B cell (primary cell): ENCODE measurements at regions not wholly inside any gene's neighbourhood (a gene's known extent, or its start where the extent isn't known, plus 50 kb on each side); places are given as distances from the start of the nearest gene placed in this dataset.

Experiments used
- ATAC-seq: fragments of 200-7000 bp; cut with Tn5 transposase; one replicate; pipeline ENCODE4 v1.10.0; 2021; ENCODE audit warnings: low read depth, mild to moderate bottlenecking, moderate number of reproducible peaks, moderate library complexity
- CTCF ChIA-PET: fragments of 350-600 bp; sonication (Branson Sonifier 250); formaldehyde crosslinking; loops from one replicate; lab custom pipeline; 2021; ENCODE audit warnings: antibody characterized with exemption, inconsistent platforms; lab: Charles Lee
- POLR2A ChIA-PET: fragments of 350-600 bp; sonication (Branson Sonifier 250); formaldehyde crosslinking; loops from one replicate; lab custom pipeline; 2021; ENCODE audit warnings: antibody characterized with exemption; lab: Charles Lee
- DNase-seq: peaks from one replicate; pipeline ENCODE4 v3.0.0; 2013
- H2AFZ ChIP-seq: 2 replicates; pipeline ENCODE4 v1.6.1; 2012; ENCODE audit warnings: mild to moderate bottlenecking, low read depth, low read length; ENCODE audit not compliant: insufficient read depth, poor library complexity, severe bottlenecking
- H3K27ac ChIP-seq, 2 donors: 1 replicate in 1 of 2; 2 replicates in 1 of 2; pipeline ENCODE4 v1.5.1; 2012 to 2013; ENCODE audit warnings: low read length in 2 of 2, mild to moderate bottlenecking in 2 of 2, moderate library complexity in 1 of 2
- H3K27me3 ChIP-seq, 4 experiments: fragments of 200-600 bp in 1 of 4; sonication (generic) in 1 of 4; replicated peaks in 1 of 4; 1 replicate in 2 of 4; 2 replicates in 2 of 4; pipeline versions ENCODE4 v1.6.1 to v1.7.0; 2013 to 2016; ENCODE audit warnings: low read length in 3 of 4, mild to moderate bottlenecking in 2 of 4, mixed read lengths in 1 of 4, moderate library complexity in 1 of 4; ENCODE audit not compliant: insufficient read depth in 4 of 4, control insufficient read depth in 3 of 4; ENCODE audit errors: control extremely low read depth in 1 of 4
- H3K36me3 ChIP-seq, 2 experiments: replicated peaks in 1 of 2; 1 replicate in 1 of 2; 2 replicates in 1 of 2; pipeline versions ENCODE4 v1.6.1 to v1.7.1; 2013; ENCODE audit warnings: low read length in 1 of 2; ENCODE audit not compliant: insufficient read depth in 2 of 2, control insufficient read depth in 1 of 2; ENCODE audit errors: control extremely low read depth in 1 of 2, extremely low read depth in 1 of 2
- H3K4me1 ChIP-seq, 2 donors: fragments of 200-600 bp in 1 of 2; sonication (generic) in 1 of 2; 1 replicate in 1 of 2; 2 replicates in 1 of 2; pipeline versions ENCODE4 v1.5.1 to v1.6.1; 2013 to 2017; ENCODE audit warnings: low read length in 2 of 2; ENCODE audit not compliant: control insufficient read depth in 2 of 2, insufficient read depth in 2 of 2
- H3K4me2 ChIP-seq: replicated peaks from 2 replicates; pipeline ENCODE3; 2012; ENCODE audit warnings: mild to moderate bottlenecking, low read depth, low read length; ENCODE audit not compliant: poor library complexity, severe bottlenecking
- H3K4me3 ChIP-seq, 5 experiments: fragments of 200-600 bp in 1 of 5; sonication (generic) in 1 of 5; 1 replicate in 3 of 5; 2 replicates in 2 of 5; pipeline versions ENCODE4 v1.5.1 to v1.7.0; 2011 to 2016; ENCODE audit warnings: low read length in 4 of 5, mild to moderate bottlenecking in 4 of 5, low read depth in 2 of 5, control low read depth in 1 of 5, moderate library complexity in 1 of 5; ENCODE audit not compliant: insufficient read depth in 1 of 5; ENCODE audit errors: control extremely low read depth in 1 of 5, extremely low read depth in 1 of 5
- H3K79me2 ChIP-seq: fragments of 200-600 bp; sonication (generic); one replicate; pipeline ENCODE4 v1.6.0; 2016; ENCODE audit warnings: low read length; ENCODE audit not compliant: control insufficient read depth, insufficient read depth
- H3K9ac ChIP-seq: fragments of 200-600 bp; sonication (generic); 2 replicates; pipeline ENCODE4 v1.6.1; 2017; ENCODE audit warnings: mild to moderate bottlenecking, low read length, moderate library complexity
- H3K9me3 ChIP-seq, 3 donors: one replicate each; pipeline versions ENCODE4 v1.6.1 to v1.7.1; 2013; ENCODE audit warnings: low read length in 2 of 3; ENCODE audit not compliant: control insufficient read depth in 2 of 3, insufficient read depth in 1 of 3; ENCODE audit errors: control extremely low read depth in 1 of 3
- H4K20me1 ChIP-seq: 2 replicates; pipeline ENCODE4 v1.6.0; 2012; ENCODE audit warnings: mild to moderate bottlenecking, low read length; ENCODE audit not compliant: insufficient read depth, control insufficient read depth, poor library complexity, severe bottlenecking
- H3K27ac Mint-ChIP-seq: one replicate; pipeline ENCODE4 v1.8.0; 2021; ENCODE audit warnings: mixed read lengths
- H3K27me3 Mint-ChIP-seq: one replicate; pipeline ENCODE4 v1.8.0; 2021; ENCODE audit warnings: mixed read lengths
- H3K4me1 Mint-ChIP-seq: one replicate; pipeline ENCODE4 v1.8.0; 2021; ENCODE audit warnings: mixed read lengths
- H3K4me3 Mint-ChIP-seq: one replicate; pipeline ENCODE4 v1.8.0; 2021; ENCODE audit warnings: mixed read lengths
- H3K9me3 Mint-ChIP-seq: one replicate; pipeline ENCODE4 v1.8.0; 2022; ENCODE audit warnings: mixed read lengths; ENCODE audit not compliant: insufficient read depth
- CTCF ChIP-seq: fragments of 200-600 bp; IDR thresholded peaks from one replicate; pipeline ENCODE4 v1.8.0; 2022; ENCODE audit warnings: antibody characterized with exemption, mild to moderate bottlenecking
- EZH2 ChIP-seq: IDR thresholded peaks from 2 replicates; pipeline ENCODE4 v1.6.1; 2012; ENCODE audit warnings: borderline replicate concordance, low read depth, mild to moderate bottlenecking, moderate library complexity, low read length; ENCODE audit not compliant: insufficient read depth, poor library complexity, severe bottlenecking
- WGBS: methylation state at CpG from one replicate; pipeline ENCODE4 v1.1.5; 2013; ENCODE audit warnings: missing lambda C conversion rate; ENCODE audit not compliant: insufficient coverage; 5-methylcytosine and 5-hydroxymethylcytosine counted together
- intact Hi-C: fragments of 100-400 bp; cut with micrococcal nuclease; formaldehyde crosslinking; loops from one replicate; pipeline ENCODE4 v1.10.0; 2022

- Mint-ChIP-seq H3K4me3 (no peak overlapping the region), H3K9me3 (no peaks in the 10 kb centered on the region), H3K27me3 (peaks cover 13% of the 10 kb centered on the region), H3K4me1 (peaks cover 24% of the 10 kb centered on the region), H3K27ac (no peak overlapping the region)
- DNase-seq = no peak
- 77% methylated on average over 5 of the region's 5 CpGs for WGBS
- CTCF ChIA-PET = interaction anchor here (1.2 to 2.2 kb wide), 2 partner anchors 9 to 10 kb away, joined by 6 to 9 read pairs; no protein-coding TSS in a partner anchor
- Histone ChIP-seq H3K9ac (no peak overlapping the region), H4K20me1 (no peaks in the 10 kb centered on the region), H3K9me3 (no peaks in the 10 kb centered on the region), H3K27ac (no peak overlapping the region), H3K4me3 (no peak overlapping the region), H3K36me3 (no peaks in the 10 kb centered on the region), H3K4me2 (no peak overlapping the region), H3K4me1 (peaks cover 28 to 40% of the 10 kb centered on the region in 2 donors), H3K79me2 (no peaks in the 10 kb centered on the region), H2AFZ (no peak overlapping the region), H3K27me3 (peaks cover 0 to 13% (median 0%) of the 10 kb centered on the region in 4 experiments)
- ATAC-seq = no peak
- intact Hi-C loops = no loop called here
- POLR2A ChIA-PET = no interaction called here
- no peak for TF ChIP-seq CTCF
- TF ChIP-seq EZH2 = no peak
Measured at GRCh38 chr9:121556580-121556979, 56.9 kb upstream of the GGTA1 start.

- Mint-ChIP-seq H3K4me3 (no peak overlapping the region), H3K27me3 (peaks cover 7% of the 10 kb centered on the region), H3K27ac (no peak overlapping the region), H3K9me3 (no peaks in the 10 kb centered on the region), H3K4me1 (peaks cover 26% of the 10 kb centered on the region)
- H3K4me3 ChIP-seq = peak overlapping the region in 1 of 5 experiments; percentile 35
- H3K27me3 ChIP-seq = peaks cover 0 to 13% (median 0%) of the 10 kb centered on the region in 4 experiments
- peaks cover 22 to 30% of the 10 kb centered on the region in 2 donors for H3K4me1 ChIP-seq
- ATAC-seq (peak; percentile 49), DNase-seq (peak; percentile 35)
- 5% methylated on average over 13 of the region's 15 CpGs for WGBS
- H2AFZ ChIP-seq = peak overlapping the region; percentile 29
- POLR2A ChIA-PET = no interaction called here
- no peaks in the 10 kb centered on the region for H3K9me3 ChIP-seq
- intact Hi-C loops = no loop called here
- H3K9ac ChIP-seq = peak overlapping the region; percentile 34
- no peaks in the 10 kb centered on the region for H4K20me1 ChIP-seq
- H3K79me2 ChIP-seq = no peaks in the 10 kb centered on the region
- H3K4me2 ChIP-seq = peak overlapping the region; percentile 66
- no peak for TF ChIP-seq EZH2
- TF ChIP-seq CTCF = no peak
- CTCF ChIA-PET = interaction anchor here (0.6 to 2.2 kb wide), 4 partner anchors 10 to 449 kb away, joined by 3 to 9 read pairs (median 6); no protein-coding TSS in a partner anchor
- no peaks in the 10 kb centered on the region for H3K36me3 ChIP-seq
- H3K27ac ChIP-seq = no peak overlapping the region
Measured at GRCh38 chr9:121557581-121558447, 58.2 kb upstream of the GGTA1 start.
